ENCODE measurements at regions not wholly inside any gene's neighbourhood (a gene's known extent, or its start where the extent isn't known, plus 50 kb on each side); places are given as distances from the start of the nearest gene placed in this dataset.

DNA sequence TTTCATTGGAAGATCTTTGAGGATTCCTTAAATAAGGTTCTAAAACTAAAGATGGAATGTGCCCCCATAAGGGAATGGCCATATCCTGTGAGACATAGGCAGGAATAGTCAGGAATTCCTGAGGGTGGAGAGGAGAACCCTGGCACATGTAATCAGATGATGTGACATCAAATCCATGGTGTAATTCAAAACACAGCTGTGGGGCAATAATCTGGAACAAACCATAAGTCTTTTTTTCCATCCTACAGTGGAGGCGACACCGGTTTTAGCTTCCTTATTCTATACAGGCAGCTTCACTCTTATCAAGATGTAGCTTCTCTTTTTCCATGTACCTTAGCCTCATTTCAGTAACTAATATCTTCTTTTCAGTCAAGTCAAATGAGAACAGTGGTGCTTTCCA lies 133.6 kb upstream of the CITED2 start:
- Histone ChIP-seq H3K27ac (ENCODE audit: low read depth, low read length, poor library complexity, severe bottlenecking) (no peak overlapping the region), H2AFZ (ENCODE audit: low read length) (no peak overlapping the region)
- no peak for TF ChIP-seq CTCF (IDR thresholded peaks at IDR 0.05; ENCODE audit: low read length)

GRCh38 chr6:139500977-139501376 lies 126.5 kb upstream of the CITED2 start:
- H3K4me2 ChIP-seq (ENCODE audit: low read length), result no peak overlapping the region
- no peak overlapping the region for H3K27ac ChIP-seq (ENCODE audit: low read depth, low read length, poor library complexity, severe bottlenecking)
- H3K9me2 ChIP-seq (ENCODE audit: low read depth, low read length), result no peaks in the 10 kb centered on the region
- no peaks in the 10 kb centered on the region for H3K79me2 ChIP-seq (ENCODE audit: insufficient read depth, low read length)
- no peaks in the 10 kb centered on the region for H3K9me3 ChIP-seq (ENCODE audit: low read length)
- H2AFZ ChIP-seq (ENCODE audit: low read length), result no peak overlapping the region
- no peak overlapping the region for H3K9ac ChIP-seq (ENCODE audit: low read length)
- no peak overlapping the region for H3K4me3 ChIP-seq (ENCODE audit: low read depth, low read length, poor library complexity, severe bottlenecking)
- TF ChIP-seq CTCF (IDR thresholded peaks at IDR 0.05; ENCODE audit: low read length), result no peak
- TF ChIP-seq EZH2 (IDR thresholded peaks at IDR 0.05; ENCODE audit: borderline replicate concordance, low read length), result no peak
- H3F3A ChIP-seq (ENCODE audit: insufficient read depth, low read length), result no peaks in the 10 kb centered on the region
- no peaks in the 10 kb centered on the region for H3K4me1 ChIP-seq (ENCODE audit: insufficient read depth, low read length, severe bottlenecking)
- no peaks in the 10 kb centered on the region for H4K20me1 ChIP-seq (ENCODE audit: insufficient read depth, low read length)
- H3K36me3 ChIP-seq (ENCODE audit: insufficient read depth, low read length), result no peaks in the 10 kb centered on the region
- H3K27me3 ChIP-seq (ENCODE audit: insufficient read depth, low read length), result no peaks in the 10 kb centered on the region

More for the DNA sequence above, 133.6 kb upstream of the CITED2 start:
- Histone ChIP-seq H3K36me3 (ENCODE audit: insufficient read depth, low read length) (no peaks in the 10 kb centered on the region), H3F3A (ENCODE audit: insufficient read depth, low read length) (no peaks in the 10 kb centered on the region), H3K79me2 (ENCODE audit: insufficient read depth, low read length) (no peaks in the 10 kb centered on the region), H3K4me3 (ENCODE audit: low read depth, low read length, poor library complexity, severe bottlenecking) (no peak overlapping the region), H3K27me3 (ENCODE audit: insufficient read depth, low read length) (no peaks in the 10 kb centered on the region), H3K9me2 (ENCODE audit: low read depth, low read length) (no peaks in the 10 kb centered on the region), H3K4me2 (ENCODE audit: low read length) (no peak overlapping the region), H3K9me3 (ENCODE audit: low read length) (no peaks in the 10 kb centered on the region), H3K4me1 (ENCODE audit: insufficient read depth, low read length, severe bottlenecking) (no peaks in the 10 kb centered on the region), H3K9ac (ENCODE audit: low read length) (no peak overlapping the region), H4K20me1 (ENCODE audit: insufficient read depth, low read length) (no peaks in the 10 kb centered on the region)

GRCh38 chr6:139498715-139499114 lies 124.3 kb upstream of the CITED2 start:
- no peaks in the 10 kb centered on the region for H3K79me2 ChIP-seq (ENCODE audit: insufficient read depth, low read length)
- no peak overlapping the region for H3K27ac ChIP-seq (ENCODE audit: low read depth, low read length, poor library complexity, severe bottlenecking)
- H4K20me1 ChIP-seq (ENCODE audit: insufficient read depth, low read length), result no peaks in the 10 kb centered on the region
- no peaks in the 10 kb centered on the region for H3K4me1 ChIP-seq (ENCODE audit: insufficient read depth, low read length, severe bottlenecking)
- no peaks in the 10 kb centered on the region for H3K9me2 ChIP-seq (ENCODE audit: low read depth, low read length)
- H2AFZ ChIP-seq (ENCODE audit: low read length), result no peak overlapping the region
- no peak for TF ChIP-seq EZH2 (IDR thresholded peaks at IDR 0.05; ENCODE audit: borderline replicate concordance, low read length)
- no peak for TF ChIP-seq CTCF (IDR thresholded peaks at IDR 0.05; ENCODE audit: low read length)
- H3K36me3 ChIP-seq (ENCODE audit: insufficient read depth, low read length), result no peaks in the 10 kb centered on the region
- H3K9ac ChIP-seq (ENCODE audit: low read length), result no peak overlapping the region
- H3K27me3 ChIP-seq (ENCODE audit: insufficient read depth, low read length), result no peaks in the 10 kb centered on the region; the same call in 1 of the 2 replicates
- H3K4me3 ChIP-seq (ENCODE audit: low read depth, low read length, poor library complexity, severe bottlenecking), result no peak overlapping the region
- H3K9me3 ChIP-seq (ENCODE audit: low read length), result no peaks in the 10 kb centered on the region
- H3K4me2 ChIP-seq (ENCODE audit: low read length), result no peak overlapping the region
- no peaks in the 10 kb centered on the region for H3F3A ChIP-seq (ENCODE audit: insufficient read depth, low read length)
